B cell (primary cell): ENCODE measurements at regions not wholly inside any gene's neighbourhood (a gene's known extent, or its start where the extent isn't known, plus 50 kb on each side); places are given as distances from the start of the nearest gene placed in this dataset.
"Not testable (repeated sequence)": the region's sequence is repeated elsewhere in the genome, so short reads cannot be mapped to it uniquely, and the experiment has no call there.

Experiments
- ATAC-seq: fragments of 200-7000 bp; cut with Tn5 transposase; one replicate; pipeline ENCODE4 v1.10.0; 2021; ENCODE audit warnings: low read depth, mild to moderate bottlenecking, moderate number of reproducible peaks, moderate library complexity
- CTCF ChIA-PET: fragments of 350-600 bp; sonication (Branson Sonifier 250); formaldehyde crosslinking; loops from one replicate; lab custom pipeline; 2021; ENCODE audit warnings: antibody characterized with exemption, inconsistent platforms; lab: Charles Lee
- POLR2A ChIA-PET: fragments of 350-600 bp; sonication (Branson Sonifier 250); formaldehyde crosslinking; loops from one replicate; lab custom pipeline; 2021; ENCODE audit warnings: antibody characterized with exemption; lab: Charles Lee
- DNase-seq: peaks from one replicate; pipeline ENCODE4 v3.0.0; 2013
- H2AFZ ChIP-seq: 2 replicates; pipeline ENCODE4 v1.6.1; 2012; ENCODE audit warnings: mild to moderate bottlenecking, low read depth, low read length; ENCODE audit not compliant: insufficient read depth, poor library complexity, severe bottlenecking
- H3K27ac ChIP-seq, 2 donors: 1 replicate in 1 of 2; 2 replicates in 1 of 2; pipeline ENCODE4 v1.5.1; 2012 to 2013; ENCODE audit warnings: low read length in 2 of 2, mild to moderate bottlenecking in 2 of 2, moderate library complexity in 1 of 2
- H3K27me3 ChIP-seq, 4 experiments: fragments of 200-600 bp in 1 of 4; sonication (generic) in 1 of 4; replicated peaks in 1 of 4; 1 replicate in 2 of 4; 2 replicates in 2 of 4; pipeline versions ENCODE4 v1.6.1 to v1.7.0; 2013 to 2016; ENCODE audit warnings: low read length in 3 of 4, mild to moderate bottlenecking in 2 of 4, mixed read lengths in 1 of 4, moderate library complexity in 1 of 4; ENCODE audit not compliant: insufficient read depth in 4 of 4, control insufficient read depth in 3 of 4; ENCODE audit errors: control extremely low read depth in 1 of 4
- H3K36me3 ChIP-seq, 2 experiments: replicated peaks in 1 of 2; 1 replicate in 1 of 2; 2 replicates in 1 of 2; pipeline versions ENCODE4 v1.6.1 to v1.7.1; 2013; ENCODE audit warnings: low read length in 1 of 2; ENCODE audit not compliant: insufficient read depth in 2 of 2, control insufficient read depth in 1 of 2; ENCODE audit errors: control extremely low read depth in 1 of 2, extremely low read depth in 1 of 2
- H3K4me1 ChIP-seq, 2 donors: fragments of 200-600 bp in 1 of 2; sonication (generic) in 1 of 2; 1 replicate in 1 of 2; 2 replicates in 1 of 2; pipeline versions ENCODE4 v1.5.1 to v1.6.1; 2013 to 2017; ENCODE audit warnings: low read length in 2 of 2; ENCODE audit not compliant: control insufficient read depth in 2 of 2, insufficient read depth in 2 of 2
- H3K4me2 ChIP-seq: replicated peaks from 2 replicates; pipeline ENCODE3; 2012; ENCODE audit warnings: mild to moderate bottlenecking, low read depth, low read length; ENCODE audit not compliant: poor library complexity, severe bottlenecking
- H3K4me3 ChIP-seq, 5 experiments: fragments of 200-600 bp in 1 of 5; sonication (generic) in 1 of 5; 1 replicate in 3 of 5; 2 replicates in 2 of 5; pipeline versions ENCODE4 v1.5.1 to v1.7.0; 2011 to 2016; ENCODE audit warnings: low read length in 4 of 5, mild to moderate bottlenecking in 4 of 5, low read depth in 2 of 5, control low read depth in 1 of 5, moderate library complexity in 1 of 5; ENCODE audit not compliant: insufficient read depth in 1 of 5; ENCODE audit errors: control extremely low read depth in 1 of 5, extremely low read depth in 1 of 5
- H3K79me2 ChIP-seq: fragments of 200-600 bp; sonication (generic); one replicate; pipeline ENCODE4 v1.6.0; 2016; ENCODE audit warnings: low read length; ENCODE audit not compliant: control insufficient read depth, insufficient read depth
- H3K9ac ChIP-seq: fragments of 200-600 bp; sonication (generic); 2 replicates; pipeline ENCODE4 v1.6.1; 2017; ENCODE audit warnings: mild to moderate bottlenecking, low read length, moderate library complexity
- H3K9me3 ChIP-seq, 3 donors: one replicate each; pipeline versions ENCODE4 v1.6.1 to v1.7.1; 2013; ENCODE audit warnings: low read length in 2 of 3; ENCODE audit not compliant: control insufficient read depth in 2 of 3, insufficient read depth in 1 of 3; ENCODE audit errors: control extremely low read depth in 1 of 3
- H4K20me1 ChIP-seq: 2 replicates; pipeline ENCODE4 v1.6.0; 2012; ENCODE audit warnings: mild to moderate bottlenecking, low read length; ENCODE audit not compliant: insufficient read depth, control insufficient read depth, poor library complexity, severe bottlenecking
- H3K27ac Mint-ChIP-seq: one replicate; pipeline ENCODE4 v1.8.0; 2021; ENCODE audit warnings: mixed read lengths
- H3K27me3 Mint-ChIP-seq: one replicate; pipeline ENCODE4 v1.8.0; 2021; ENCODE audit warnings: mixed read lengths
- H3K4me1 Mint-ChIP-seq: one replicate; pipeline ENCODE4 v1.8.0; 2021; ENCODE audit warnings: mixed read lengths
- H3K4me3 Mint-ChIP-seq: one replicate; pipeline ENCODE4 v1.8.0; 2021; ENCODE audit warnings: mixed read lengths
- H3K9me3 Mint-ChIP-seq: one replicate; pipeline ENCODE4 v1.8.0; 2022; ENCODE audit warnings: mixed read lengths; ENCODE audit not compliant: insufficient read depth
- EZH2 ChIP-seq: IDR thresholded peaks from 2 replicates; pipeline ENCODE4 v1.6.1; 2012; ENCODE audit warnings: borderline replicate concordance, low read depth, mild to moderate bottlenecking, moderate library complexity, low read length; ENCODE audit not compliant: insufficient read depth, poor library complexity, severe bottlenecking
- WGBS: methylation state at CpG from one replicate; pipeline ENCODE4 v1.1.5; 2013; ENCODE audit warnings: missing lambda C conversion rate; ENCODE audit not compliant: insufficient coverage; 5-methylcytosine and 5-hydroxymethylcytosine counted together
- intact Hi-C: fragments of 100-400 bp; cut with micrococcal nuclease; formaldehyde crosslinking; loops from one replicate; pipeline ENCODE4 v1.10.0; 2022
- TF ChIP-seq, protein P1 (sequence below): fragments of 200-600 bp; IDR thresholded peaks from one replicate; pipeline ENCODE4 v1.8.0; 2022; ENCODE audit warnings: antibody characterized with exemption, mild to moderate bottlenecking

GRCh38 chr19:57034544-57034943, 85.2 kb upstream of the USP29 start:
- H3K27ac Mint-ChIP-seq, result no peak overlapping the region
- POLR2A ChIA-PET, result no interaction called here

DNA sequence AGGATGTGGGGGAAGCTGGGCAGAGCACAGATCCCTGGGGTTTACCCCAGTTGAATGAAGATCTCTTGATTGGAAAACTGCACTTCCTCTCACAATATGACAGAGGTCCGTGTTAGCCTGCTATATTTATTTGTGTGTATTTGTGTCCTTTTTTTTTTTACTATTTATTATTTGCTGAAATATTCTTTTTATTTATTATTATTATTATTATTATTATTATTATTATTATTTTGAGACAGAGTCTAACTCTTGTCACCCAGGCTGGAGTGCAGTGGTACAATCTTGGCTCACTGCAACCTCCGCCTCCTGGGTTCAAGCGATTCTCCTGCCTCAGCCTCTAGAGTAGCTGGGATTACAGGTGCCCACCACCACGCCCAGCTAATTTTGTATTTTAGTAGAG, 84.0 kb upstream of the USP29 start:
- H3K4me3 ChIP-seq, H3K79me2 ChIP-seq, H3K27me3 Mint-ChIP-seq, H3K27ac Mint-ChIP-seq, H3K4me2 ChIP-seq, CTCF ChIA-PET, intact Hi-C loops, H3K4me1 Mint-ChIP-seq, H3K4me3 Mint-ChIP-seq, H3K9ac ChIP-seq, H2AFZ ChIP-seq, DNase-seq, H3K36me3 ChIP-seq, H3K27me3 ChIP-seq, ATAC-seq, H3K27ac ChIP-seq, H3K4me1 ChIP-seq, POLR2A ChIA-PET, H4K20me1 ChIP-seq: not testable (repeated sequence)
- H3K9me3 Mint-ChIP-seq, result peaks cover 19% of the 10 kb centered on the region
- peaks cover 0 to 44% (median 6%) of the 10 kb centered on the region in 3 donors for H3K9me3 ChIP-seq
- no CpG with 5 or more reads among the region's 4 CpGs for WGBS

More at GRCh38 chr19:57034544-57034943, 85.2 kb upstream of the USP29 start:
- Histone ChIP-seq H3K27me3 (no peaks in the 10 kb centered on the region), H3K9ac (no peak overlapping the region), H3K36me3 (no peaks in the 10 kb centered on the region), H3K9me3 (peaks cover 0 to 41% (median 6%) of the 10 kb centered on the region in 3 donors), H3K27ac (no peak overlapping the region), H4K20me1 (no peaks in the 10 kb centered on the region), H3K4me1 (no peaks in the 10 kb centered on the region), H3K4me2 (no peak overlapping the region), H3K79me2 (no peaks in the 10 kb centered on the region), H3K4me3 (no peak overlapping the region), H2AFZ (no peak overlapping the region)
- H3K27me3 Mint-ChIP-seq, result no peaks in the 10 kb centered on the region
- no peaks in the 10 kb centered on the region for H3K4me1 Mint-ChIP-seq
- H3K9me3 Mint-ChIP-seq, result peaks cover 19% of the 10 kb centered on the region
- WGBS, result 92% methylated on average over 11 of the region's 11 CpGs
- no peak overlapping the region for H3K4me3 Mint-ChIP-seq
- DNase-seq, result no peak
- intact Hi-C loops, result no loop called here
- TF ChIP-seq, protein P1, sequence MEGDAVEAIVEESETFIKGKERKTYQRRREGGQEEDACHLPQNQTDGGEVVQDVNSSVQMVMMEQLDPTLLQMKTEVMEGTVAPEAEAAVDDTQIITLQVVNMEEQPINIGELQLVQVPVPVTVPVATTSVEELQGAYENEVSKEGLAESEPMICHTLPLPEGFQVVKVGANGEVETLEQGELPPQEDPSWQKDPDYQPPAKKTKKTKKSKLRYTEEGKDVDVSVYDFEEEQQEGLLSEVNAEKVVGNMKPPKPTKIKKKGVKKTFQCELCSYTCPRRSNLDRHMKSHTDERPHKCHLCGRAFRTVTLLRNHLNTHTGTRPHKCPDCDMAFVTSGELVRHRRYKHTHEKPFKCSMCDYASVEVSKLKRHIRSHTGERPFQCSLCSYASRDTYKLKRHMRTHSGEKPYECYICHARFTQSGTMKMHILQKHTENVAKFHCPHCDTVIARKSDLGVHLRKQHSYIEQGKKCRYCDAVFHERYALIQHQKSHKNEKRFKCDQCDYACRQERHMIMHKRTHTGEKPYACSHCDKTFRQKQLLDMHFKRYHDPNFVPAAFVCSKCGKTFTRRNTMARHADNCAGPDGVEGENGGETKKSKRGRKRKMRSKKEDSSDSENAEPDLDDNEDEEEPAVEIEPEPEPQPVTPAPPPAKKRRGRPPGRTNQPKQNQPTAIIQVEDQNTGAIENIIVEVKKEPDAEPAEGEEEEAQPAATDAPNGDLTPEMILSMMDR, result no peak
- TF ChIP-seq EZH2, result no peak
- no peak for ATAC-seq
- CTCF ChIA-PET, result no interaction called here
